Activated naive CD4-positive, alpha-beta T cell treated with anti-CD3 and anti-CD28 coated beads, Interleukin-2, amount 10 ng/mL, durations not matched to agents 7 days and 5 days (primary cell): ENCODE measurements at regions not wholly inside any gene's neighbourhood (a gene's known extent, or its start where the extent isn't known, plus 50 kb on each side); places are given as distances from the start of the nearest gene placed in this dataset.

ENCODE experiments used
- CTCF ChIA-PET: fragments of 350-600 bp; sonication (Branson Sonifier 250); formaldehyde crosslinking; loops from one replicate; lab custom pipeline; 2021; ENCODE audit warnings: antibody characterized with exemption; lab: Charles Lee
- DNase-seq: peaks from one replicate; pipeline ENCODE4 v3.0.0-alpha.2; 2020
- H3K27ac Mint-ChIP-seq: one replicate; pipeline ENCODE4 v1.8.0; 2021; ENCODE audit warnings: mild to moderate bottlenecking, moderate library complexity, mixed read lengths
- H3K27me3 Mint-ChIP-seq: one replicate; pipeline ENCODE4 v1.8.0; 2021; ENCODE audit warnings: mild to moderate bottlenecking, mixed read lengths
- H3K36me3 Mint-ChIP-seq: one replicate; pipeline ENCODE4 v1.8.0; 2021; ENCODE audit warnings: mixed read lengths
- H3K4me1 Mint-ChIP-seq: one replicate; pipeline ENCODE4 v1.8.0; 2021; ENCODE audit warnings: mixed read lengths
- H3K4me3 Mint-ChIP-seq: one replicate; pipeline ENCODE4 v1.8.0; 2021; ENCODE audit warnings: mild to moderate bottlenecking, moderate library complexity, mixed read lengths
- H3K9me3 Mint-ChIP-seq: one replicate; pipeline ENCODE4 v1.8.0; 2021; ENCODE audit warnings: mixed read lengths

DNA sequence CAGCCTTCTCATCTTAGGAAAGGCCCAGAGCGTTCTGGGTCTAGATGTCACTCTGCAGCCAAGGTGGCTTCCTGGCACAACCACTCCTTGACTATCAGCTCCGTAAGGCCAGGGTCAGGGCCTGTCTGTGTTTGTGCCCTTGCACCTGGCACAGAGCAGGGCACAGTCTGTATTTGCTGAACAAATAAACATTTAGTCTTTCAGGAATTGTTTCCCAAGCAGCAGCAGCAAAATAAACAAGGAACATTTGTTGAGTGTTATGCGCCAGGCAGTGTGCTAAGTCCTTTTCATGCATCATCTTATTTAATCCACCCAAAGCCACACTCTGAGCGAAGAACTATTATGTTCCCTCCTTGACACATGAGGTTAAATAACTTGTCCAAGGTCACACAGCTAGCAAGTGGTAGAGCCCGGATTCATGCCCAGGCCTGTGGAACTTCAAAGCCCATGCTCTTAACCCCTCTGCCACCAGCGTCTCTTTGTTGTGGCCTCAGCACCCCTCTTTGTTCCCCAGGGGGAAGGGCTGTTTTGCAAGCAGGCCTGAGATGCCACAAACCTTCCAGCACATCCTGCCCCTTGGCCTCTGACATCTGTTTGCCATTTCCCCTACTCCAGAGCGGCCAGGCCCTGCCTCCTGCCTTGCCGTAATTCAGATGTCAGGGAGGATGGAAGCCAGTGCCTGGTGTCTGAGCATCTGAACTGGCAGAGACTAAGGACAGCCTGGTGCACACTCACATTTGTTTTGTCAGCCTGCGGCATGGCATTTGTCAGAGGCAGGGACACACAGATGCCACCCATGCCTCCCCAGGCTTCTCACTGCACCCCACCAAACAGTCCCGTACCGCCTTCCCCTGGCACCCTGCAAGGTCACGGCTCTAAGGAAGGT, 325.8 kb upstream of the ZMIZ1 start:
- Mint-ChIP-seq H3K27me3 (peaks cover 40% of the 10 kb centered on the region), H3K9me3 (no peaks in the 10 kb centered on the region), H3K36me3 (no peaks in the 10 kb centered on the region), H3K27ac (peak overlapping the region; percentile 4), H3K4me1 (peaks cover 22% of the 10 kb centered on the region), H3K4me3 (no peak overlapping the region)
- CTCF ChIA-PET, result no interaction called here
- DNase-seq, result peak; percentile 64

DNA sequence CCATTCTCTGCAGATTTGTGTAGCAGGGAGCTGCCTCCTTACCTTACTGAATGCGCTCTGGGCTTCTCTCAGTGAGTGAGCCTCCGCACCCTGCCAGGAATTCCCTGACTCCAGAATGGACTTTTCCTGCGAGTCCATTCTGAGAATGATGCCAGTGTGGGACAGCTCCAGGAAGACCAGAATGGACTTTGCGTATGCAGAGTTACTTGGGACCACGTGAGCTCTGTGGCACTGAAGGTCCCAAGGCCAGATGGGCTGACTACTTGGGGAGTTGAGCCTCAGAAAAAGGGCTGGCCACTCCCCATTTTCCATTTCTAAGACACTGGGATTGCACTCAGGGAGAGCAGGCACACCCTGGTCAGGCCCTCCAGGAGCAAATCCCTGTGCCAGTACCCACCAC, 324.7 kb upstream of the ZMIZ1 start:
- Mint-ChIP-seq H3K9me3 (no peaks in the 10 kb centered on the region), H3K4me3 (no peak overlapping the region), H3K36me3 (no peaks in the 10 kb centered on the region), H3K27me3 (peaks cover 35% of the 10 kb centered on the region), H3K4me1 (peaks cover 22% of the 10 kb centered on the region), H3K27ac (no peak overlapping the region)
- no peak for DNase-seq
- CTCF ChIA-PET, result no interaction called here

DNA sequence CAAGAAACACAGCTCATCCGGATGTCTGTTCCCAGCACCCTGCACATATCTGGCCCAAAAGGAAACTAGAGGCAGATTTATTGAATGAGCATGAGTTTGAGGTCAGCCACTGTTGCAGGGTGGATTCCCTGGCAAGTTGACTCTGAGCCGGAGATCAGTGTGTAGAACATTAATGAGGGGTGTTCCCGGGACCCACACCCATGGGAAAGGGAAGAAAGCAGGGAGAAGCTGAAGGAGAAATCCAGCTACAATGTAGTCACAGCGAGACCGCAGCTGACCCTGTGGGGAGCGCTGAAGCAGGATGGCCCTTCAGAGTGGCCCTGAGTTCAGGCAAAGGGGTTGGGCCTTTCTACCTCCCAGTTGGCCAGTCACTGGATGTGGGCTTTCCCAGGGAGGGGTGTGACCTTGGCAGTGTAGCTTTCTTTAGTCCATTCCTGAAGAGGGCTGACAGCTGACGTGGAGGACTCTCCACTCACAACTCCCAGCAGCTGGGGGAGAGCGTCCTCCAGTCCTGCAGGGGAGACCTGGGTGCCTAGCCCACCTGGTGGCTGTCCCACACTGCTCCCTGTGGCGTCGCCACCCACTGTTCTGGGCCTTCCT, 324.2 kb upstream of the ZMIZ1 start:
- no peak overlapping the region for H3K4me3 Mint-ChIP-seq
- H3K36me3 Mint-ChIP-seq, result no peaks in the 10 kb centered on the region
- no peak overlapping the region for H3K27ac Mint-ChIP-seq
- no peaks in the 10 kb centered on the region for H3K9me3 Mint-ChIP-seq
- peaks cover 22% of the 10 kb centered on the region for H3K4me1 Mint-ChIP-seq
- DNase-seq, result no peak
- CTCF ChIA-PET, result no interaction called here
- peaks cover 33% of the 10 kb centered on the region for H3K27me3 Mint-ChIP-seq

DNA sequence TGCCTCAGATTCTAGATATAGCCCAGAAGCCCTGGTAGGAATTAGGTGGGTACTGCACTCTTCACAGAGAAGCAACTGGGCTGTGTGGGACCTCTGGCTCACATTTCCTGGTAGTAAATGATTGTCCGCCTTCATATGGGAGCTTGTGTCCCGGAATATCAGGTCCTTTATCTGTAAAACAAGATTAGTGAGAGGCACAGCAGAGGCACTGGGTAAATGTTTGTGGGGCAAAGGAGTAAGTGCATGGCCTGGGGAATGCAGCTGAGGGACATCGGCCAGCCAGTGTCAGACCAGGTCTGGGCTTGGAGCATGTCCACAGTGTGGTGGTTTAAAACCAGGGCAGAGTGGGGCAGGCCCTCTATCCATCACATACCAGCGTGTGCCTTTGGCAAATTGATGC, 323.3 kb upstream of the ZMIZ1 start:
- H3K27me3 Mint-ChIP-seq, result peaks cover 25% of the 10 kb centered on the region
- H3K9me3 Mint-ChIP-seq, result no peaks in the 10 kb centered on the region
- H3K36me3 Mint-ChIP-seq, result no peaks in the 10 kb centered on the region
- H3K27ac Mint-ChIP-seq, result no peak overlapping the region
- no peak overlapping the region for H3K4me3 Mint-ChIP-seq
- no peak for DNase-seq
- H3K4me1 Mint-ChIP-seq, result peaks cover 22% of the 10 kb centered on the region
- CTCF ChIA-PET, result no interaction called here

DNA sequence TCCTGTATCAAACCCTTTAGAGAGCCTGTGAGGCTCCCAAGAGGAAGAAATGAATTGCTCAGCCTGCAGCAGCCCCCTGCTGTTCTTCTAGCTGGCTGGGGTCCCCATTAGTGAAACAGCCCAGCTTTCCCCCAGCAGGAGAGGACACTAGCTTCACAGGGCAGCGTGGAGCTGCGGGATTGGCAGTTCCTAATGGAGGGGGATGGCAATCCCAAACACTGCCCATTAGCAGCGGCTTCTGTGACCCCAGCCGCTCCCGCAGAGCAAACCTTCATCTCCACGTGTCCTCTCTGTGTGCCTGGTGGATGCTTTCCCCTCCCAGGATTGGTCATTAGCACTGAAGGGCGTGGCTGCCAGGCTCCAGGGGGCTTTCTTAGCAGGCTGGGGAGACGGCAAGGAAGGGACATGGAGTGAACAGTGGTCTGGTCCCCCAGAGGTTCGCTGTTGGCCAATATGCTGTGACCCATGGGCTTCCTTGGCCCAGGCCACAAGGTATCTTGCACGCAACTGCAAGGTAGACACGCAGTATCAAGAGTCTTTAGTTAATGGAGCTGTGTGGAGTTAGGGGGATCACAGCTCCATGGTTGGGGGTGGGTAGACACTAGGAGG, 322.5 kb upstream of the ZMIZ1 start:
- H3K9me3 Mint-ChIP-seq, result no peaks in the 10 kb centered on the region
- H3K27me3 Mint-ChIP-seq, result peaks cover 25% of the 10 kb centered on the region
- H3K4me1 Mint-ChIP-seq, result peaks cover 22% of the 10 kb centered on the region
- no peak overlapping the region for H3K4me3 Mint-ChIP-seq
- H3K36me3 Mint-ChIP-seq, result no peaks in the 10 kb centered on the region
- CTCF ChIA-PET, result no interaction called here
- DNase-seq, result no peak
- no peak overlapping the region for H3K27ac Mint-ChIP-seq

DNA sequence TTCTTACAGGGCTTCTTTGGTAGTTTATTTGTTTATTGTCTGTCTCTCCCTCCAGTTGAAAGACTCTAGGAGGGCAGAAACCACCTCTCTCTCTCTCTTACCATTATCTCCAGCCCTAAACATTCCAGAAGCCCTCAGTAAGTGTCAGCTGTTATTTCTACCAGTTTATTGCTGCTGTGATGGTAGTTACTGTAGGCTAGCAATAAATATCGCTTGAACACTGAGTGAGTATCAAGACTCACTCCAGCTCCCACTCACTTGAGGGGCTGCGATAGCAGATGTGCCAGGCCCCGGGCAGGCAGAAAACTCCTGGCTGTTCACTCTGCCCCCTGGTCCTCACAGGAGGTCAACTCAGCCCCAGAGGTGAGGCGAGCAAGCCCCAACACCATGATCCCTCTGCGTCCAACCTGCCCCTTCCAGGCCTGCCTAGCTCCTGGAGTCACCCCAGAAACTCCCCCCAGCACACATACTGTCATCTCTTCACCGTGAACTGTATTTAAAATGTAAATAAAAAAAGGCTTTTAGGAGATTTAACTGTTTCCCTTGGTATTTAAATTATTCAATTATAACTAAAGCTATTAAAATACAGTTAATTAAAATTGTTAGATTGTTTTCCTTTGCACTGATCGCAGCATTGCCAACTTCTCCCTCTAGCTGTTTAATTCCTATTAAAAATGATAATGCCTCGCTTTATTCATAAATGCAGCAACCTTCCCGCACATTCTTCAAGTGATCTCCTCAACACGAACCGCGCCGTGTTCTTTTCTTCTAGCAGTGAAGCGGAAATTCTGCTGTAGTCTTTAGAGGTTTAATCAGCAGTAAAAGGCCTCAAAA, 321.1 kb upstream of the ZMIZ1 start:
- H3K36me3 Mint-ChIP-seq, result no peaks in the 10 kb centered on the region
- peaks cover 12% of the 10 kb centered on the region for H3K4me1 Mint-ChIP-seq
- CTCF ChIA-PET, result no interaction called here
- no peak overlapping the region for H3K27ac Mint-ChIP-seq
- H3K9me3 Mint-ChIP-seq, result no peaks in the 10 kb centered on the region
- H3K27me3 Mint-ChIP-seq, result peaks cover 34% of the 10 kb centered on the region
- no peak overlapping the region for H3K4me3 Mint-ChIP-seq
- DNase-seq, result no peak

DNA sequence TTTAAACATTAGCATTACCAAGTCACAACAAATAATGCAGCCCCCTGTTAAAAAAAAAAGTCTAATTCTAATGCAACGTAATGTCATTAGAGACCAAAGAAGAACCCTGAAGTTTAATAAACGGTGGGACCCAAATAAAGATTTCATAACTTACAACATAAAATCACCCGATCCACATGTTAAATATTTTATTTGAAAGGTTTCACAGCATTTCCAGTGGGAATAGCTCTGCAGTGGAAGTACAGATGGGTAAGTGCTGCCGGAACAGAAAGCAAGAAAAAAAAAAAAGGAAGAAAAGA, 320.6 kb upstream of the ZMIZ1 start:
- CTCF ChIA-PET, result no interaction called here
- Mint-ChIP-seq H3K9me3 (no peaks in the 10 kb centered on the region), H3K36me3 (no peaks in the 10 kb centered on the region), H3K27me3 (peaks cover 40% of the 10 kb centered on the region), H3K27ac (no peak overlapping the region), H3K4me3 (no peak overlapping the region), H3K4me1 (peaks cover 6% of the 10 kb centered on the region)
- DNase-seq, result no peak

DNA sequence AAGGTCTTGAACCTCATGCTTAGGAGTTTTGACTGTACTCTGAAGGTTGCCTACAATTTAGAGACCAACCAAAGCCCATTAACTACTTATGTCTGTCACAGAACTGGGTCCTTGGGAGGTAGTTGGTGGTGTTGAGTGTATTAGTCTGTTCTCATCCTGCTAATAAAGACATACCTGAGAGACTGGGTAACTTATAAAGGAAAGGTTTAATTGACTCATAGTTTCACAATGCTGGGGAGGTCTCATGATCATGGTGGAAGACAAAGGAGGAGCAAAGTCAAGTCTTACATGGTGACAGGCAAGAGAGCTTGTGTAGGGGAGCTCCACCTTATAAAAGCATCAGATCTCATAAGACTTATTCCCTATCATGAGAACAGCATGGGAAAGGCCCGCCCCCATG, 319.6 kb upstream of the ZMIZ1 start:
- DNase-seq, result no peak
- CTCF ChIA-PET, result no interaction called here
- Mint-ChIP-seq H3K4me1 (no peaks in the 10 kb centered on the region), H3K27ac (no peak overlapping the region), H3K4me3 (no peak overlapping the region), H3K27me3 (peaks cover 50% of the 10 kb centered on the region), H3K9me3 (no peaks in the 10 kb centered on the region), H3K36me3 (no peaks in the 10 kb centered on the region)

DNA sequence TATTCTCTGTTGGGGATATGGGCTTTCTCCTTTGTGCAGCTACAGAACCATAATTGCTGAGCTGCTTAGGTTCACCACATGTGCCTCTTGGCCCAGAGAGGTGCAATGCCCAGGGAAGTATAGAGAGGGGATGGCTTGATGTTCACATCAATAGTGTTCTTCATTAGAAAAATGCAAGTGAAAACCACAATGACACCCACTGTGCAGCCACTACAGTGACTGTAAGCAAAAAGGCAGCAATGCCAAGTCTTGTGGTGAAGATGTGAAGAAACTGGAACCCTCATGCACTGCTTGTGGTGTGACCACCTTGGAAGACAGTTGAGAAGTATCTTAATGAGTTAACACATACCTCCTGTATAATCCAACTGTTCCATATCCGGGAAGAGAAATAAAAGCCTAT, 318.9 kb upstream of the ZMIZ1 start:
- CTCF ChIA-PET, result no interaction called here
- H3K27me3 Mint-ChIP-seq, result peaks cover 52% of the 10 kb centered on the region
- no peak for DNase-seq
- no peaks in the 10 kb centered on the region for H3K9me3 Mint-ChIP-seq
- H3K4me1 Mint-ChIP-seq, result no peaks in the 10 kb centered on the region
- H3K36me3 Mint-ChIP-seq, result no peaks in the 10 kb centered on the region
- no peak overlapping the region for H3K4me3 Mint-ChIP-seq
- H3K27ac Mint-ChIP-seq, result no peak overlapping the region

DNA sequence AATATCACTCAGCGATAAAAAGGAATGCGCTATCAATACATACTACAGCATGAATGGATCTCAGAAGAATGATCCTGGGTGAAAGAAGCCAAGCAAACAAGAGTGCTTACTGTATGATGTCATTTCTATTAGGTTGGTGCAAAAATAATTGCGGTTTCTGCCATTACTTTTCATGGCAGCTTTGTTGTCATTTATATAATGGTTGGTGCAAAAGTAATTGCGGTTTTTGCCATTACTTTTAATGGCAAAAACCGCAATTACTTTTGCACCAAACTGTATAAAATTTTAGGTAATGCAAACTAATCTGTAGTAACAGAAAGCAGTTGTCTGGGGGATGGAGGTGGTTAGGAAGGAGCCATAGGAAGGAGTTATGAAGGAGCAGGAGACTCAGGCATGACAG, 318.3 kb upstream of the ZMIZ1 start:
- CTCF ChIA-PET, result no interaction called here
- H3K27ac Mint-ChIP-seq, result no peak overlapping the region

DNA sequence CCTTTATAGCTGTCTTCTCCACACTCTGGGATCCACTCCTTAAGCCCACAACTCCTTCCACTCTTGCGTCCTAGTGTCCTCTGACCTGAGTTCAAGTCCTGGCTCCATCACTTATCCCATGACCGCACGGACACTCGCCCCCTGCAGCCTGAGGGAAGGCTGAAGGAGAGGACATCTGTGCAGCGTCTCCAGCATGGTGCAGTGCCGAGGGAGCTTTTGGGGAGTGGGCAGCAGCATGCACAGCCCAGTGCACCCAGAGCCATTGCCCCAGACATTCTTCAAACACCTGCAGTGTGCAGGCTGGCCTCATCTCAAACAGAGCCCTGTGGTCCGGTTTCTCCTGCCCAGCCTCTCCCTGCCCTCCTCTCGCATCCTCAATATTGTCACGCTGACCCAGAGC, 317.1 kb upstream of the ZMIZ1 start:
- Mint-ChIP-seq H3K9me3 (no peaks in the 10 kb centered on the region), H3K36me3 (no peaks in the 10 kb centered on the region), H3K27ac (no peak overlapping the region), H3K27me3 (peaks cover 55% of the 10 kb centered on the region), H3K4me3 (no peak overlapping the region), H3K4me1 (no peaks in the 10 kb centered on the region)
- CTCF ChIA-PET, result no interaction called here
- DNase-seq, result no peak

More for the DNA sequence above, 318.3 kb upstream of the ZMIZ1 start:
- Mint-ChIP-seq H3K4me1 (no peaks in the 10 kb centered on the region), H3K36me3 (no peaks in the 10 kb centered on the region), H3K9me3 (no peaks in the 10 kb centered on the region), H3K4me3 (no peak overlapping the region), H3K27me3 (peaks cover 52% of the 10 kb centered on the region)
- DNase-seq, result no peak

DNA sequence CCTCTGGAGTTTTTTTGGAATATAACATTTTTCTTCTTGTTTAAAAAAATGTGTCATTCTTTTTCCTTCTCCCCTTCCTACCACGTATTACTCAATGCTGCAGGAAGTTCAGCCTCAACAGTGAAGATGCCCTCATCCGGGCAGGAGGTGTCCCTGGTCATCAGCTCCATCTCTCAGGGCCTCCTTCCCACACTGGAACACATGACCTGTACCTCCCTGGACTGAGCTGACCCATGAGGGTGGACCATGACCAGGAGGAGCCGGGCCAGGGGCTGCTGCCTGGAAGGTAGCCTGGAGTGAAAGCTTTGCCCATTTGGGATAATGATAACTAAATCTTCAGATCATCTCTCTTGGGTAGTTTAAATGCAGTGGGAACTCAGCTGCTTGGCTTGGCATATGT, 316.5 kb upstream of the ZMIZ1 start:
- peaks cover 52% of the 10 kb centered on the region for H3K27me3 Mint-ChIP-seq
- DNase-seq, result no peak
- H3K27ac Mint-ChIP-seq, result no peak overlapping the region
- no peaks in the 10 kb centered on the region for H3K4me1 Mint-ChIP-seq
- CTCF ChIA-PET, result interaction anchor here (1.0 kb wide), 1 partner anchor 10 kb away, joined by 3 read pairs; no protein-coding TSS in a partner anchor
- no peak overlapping the region for H3K4me3 Mint-ChIP-seq
- no peaks in the 10 kb centered on the region for H3K9me3 Mint-ChIP-seq
- H3K36me3 Mint-ChIP-seq, result no peaks in the 10 kb centered on the region

DNA sequence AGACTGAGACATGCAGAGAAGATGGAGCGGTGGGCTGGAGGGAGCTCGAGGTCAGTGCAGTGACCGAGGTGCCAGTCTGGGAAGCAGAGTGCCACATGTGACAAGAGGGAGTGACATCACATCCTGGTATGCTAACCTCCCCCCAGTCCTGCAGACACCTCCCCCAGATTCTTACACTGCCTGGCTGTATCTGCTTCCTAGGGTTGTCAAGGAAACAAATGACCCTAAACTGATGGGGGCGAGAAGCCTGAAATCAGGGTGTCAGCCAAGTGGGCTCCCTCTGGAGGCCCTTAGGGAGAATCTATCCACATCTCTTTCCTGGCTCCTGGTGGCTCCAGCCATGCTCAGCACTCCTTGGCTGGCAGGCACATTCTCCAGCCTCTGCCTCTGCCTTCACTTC, 316.1 kb upstream of the ZMIZ1 start:
- Mint-ChIP-seq H3K27me3 (peaks cover 52% of the 10 kb centered on the region), H3K4me3 (no peak overlapping the region), H3K9me3 (no peaks in the 10 kb centered on the region), H3K36me3 (no peaks in the 10 kb centered on the region), H3K27ac (no peak overlapping the region), H3K4me1 (no peaks in the 10 kb centered on the region)
- CTCF ChIA-PET, result interaction anchor here (1.0 kb wide), 1 partner anchor 10 kb away, joined by 3 read pairs; no protein-coding TSS in a partner anchor
- no peak for DNase-seq
